HepG2 (cell line): ENCODE measurements at regions not wholly inside any gene's neighbourhood (a gene's known extent, or its start where the extent isn't known, plus 50 kb on each side); places are given as distances from the start of the nearest gene placed in this dataset.

Experiments
- CBFB ChIP-seq: sonication (generic); formaldehyde crosslinking; IDR thresholded peaks from 2 replicates; pipeline ENCODE4 v1.4.0; 2020; ENCODE audit warnings: missing genetic modification reagents
- CTCF ChIP-seq: sonication (generic); formaldehyde crosslinking; IDR thresholded peaks from 2 replicates; pipeline ENCODE4 v1.5.0; 2020; ENCODE audit warnings: mild to moderate bottlenecking, missing genetic modification reagents, moderate library complexity
- DRAP1 ChIP-seq: IDR thresholded peaks from 2 replicates; pipeline ENCODE4 v1.6.1; 2016; ENCODE audit warnings: missing genetic modification reagents, missing compliant biosample characterization
- ELF1 ChIP-seq: sonication (generic); formaldehyde crosslinking; IDR thresholded peaks from 2 replicates; pipeline ENCODE4 v1.4.0; 2020; ENCODE audit warnings: missing genetic modification reagents
- EP300 ChIP-seq, 3 experiments: sonication (generic) in 1 of 3; formaldehyde crosslinking in 1 of 3; IDR thresholded peaks; 2 replicates each; pipeline versions ENCODE4 v1.5.1 to v1.6.1; 2011 to 2020; ENCODE audit warnings: low read depth in 2 of 3, low read length in 2 of 3, borderline replicate concordance in 1 of 3, improper control_type of control experiment in 1 of 3, mild to moderate bottlenecking in 1 of 3, missing genetic modification reagents in 1 of 3, moderate library complexity in 1 of 3
- MAX ChIP-seq: IDR thresholded peaks from 2 replicates; pipeline ENCODE4 v1.6.1; 2012; ENCODE audit warnings: inconsistent platforms
- PCBP1 ChIP-seq: fragments of 200-400 bp; formaldehyde crosslinking; IDR thresholded peaks from 2 replicates; pipeline ENCODE4 v1.6.1; 2017; ENCODE audit warnings: mild to moderate bottlenecking, low read depth, low read length, borderline replicate concordance
- POLR2A ChIP-seq, 2 experiments: IDR thresholded peaks; 2 replicates each; pipeline ENCODE4 v1.6.1; 2011; ENCODE audit warnings: low read depth in 2 of 2, low read length in 2 of 2, mild to moderate bottlenecking in 1 of 2, moderate library complexity in 1 of 2; ENCODE audit not compliant: insufficient read depth in 1 of 2
- RFX5 ChIP-seq: IDR thresholded peaks from 2 replicates; pipeline ENCODE4 v1.6.1; 2011; ENCODE audit warnings: low read depth, low read length, improper control_type of control experiment
- TCF7L2 ChIP-seq: IDR thresholded peaks from 2 replicates; pipeline ENCODE4 v1.6.1; 2011; ENCODE audit warnings: mild to moderate bottlenecking, low read depth, low read length, moderate library complexity
- USF2 ChIP-seq, 2 experiments: sonication (generic) in 1 of 2; formaldehyde crosslinking in 1 of 2; IDR thresholded peaks; 2 replicates each; pipeline versions ENCODE4 v1.5.1 to v1.6.1; 2011 to 2020; ENCODE audit warnings: borderline replicate concordance in 1 of 2, low read depth in 1 of 2, low read length in 1 of 2, mild to moderate bottlenecking in 1 of 2, missing genetic modification reagents in 1 of 2, moderate library complexity in 1 of 2
- ZFX ChIP-seq: sonication (generic); formaldehyde crosslinking; IDR thresholded peaks from 2 replicates; pipeline ENCODE4 v1.4.0; 2020; ENCODE audit warnings: mild to moderate bottlenecking, low read depth, missing genetic modification reagents, moderate library complexity
- TF ChIP-seq, protein P1 (sequence below): IDR thresholded peaks from 2 replicates; pipeline ENCODE4 v1.6.1; 2012; ENCODE audit warnings: low read depth, low read length, improper control_type of control experiment

GRCh38 chr1:40921981-40922677 is 57.4 kb upstream of the CTPS1 start:
- no peak for TF ChIP-seq TCF7L2
- no peak for TF ChIP-seq DRAP1 (CRISPR knock-in tag)
- no peak for TF ChIP-seq POLR2A (IDR thresholded peaks at IDR 0.05; ENCODE audit: insufficient read depth in 1 of 2, low read depth in 2 of 2, low read length in 2 of 2)
- no peak for TF ChIP-seq RFX5
- TF ChIP-seq CTCF (CRISPR knock-in tag): no peak
- no peak for TF ChIP-seq ELF1 (CRISPR knock-in tag)
- no peak for TF ChIP-seq ZFX (CRISPR knock-in tag)
- no peak for TF ChIP-seq MAX
- TF ChIP-seq EP300 (IDR thresholded peaks at IDR 0.05; ENCODE audit: low read depth in 2 of 2, low read length in 2 of 2): no peak
- no peak for TF ChIP-seq EP300 (CRISPR knock-in tag; IDR thresholded peaks at IDR 0.05; ENCODE audit: borderline replicate concordance)
- TF ChIP-seq, protein P1, sequence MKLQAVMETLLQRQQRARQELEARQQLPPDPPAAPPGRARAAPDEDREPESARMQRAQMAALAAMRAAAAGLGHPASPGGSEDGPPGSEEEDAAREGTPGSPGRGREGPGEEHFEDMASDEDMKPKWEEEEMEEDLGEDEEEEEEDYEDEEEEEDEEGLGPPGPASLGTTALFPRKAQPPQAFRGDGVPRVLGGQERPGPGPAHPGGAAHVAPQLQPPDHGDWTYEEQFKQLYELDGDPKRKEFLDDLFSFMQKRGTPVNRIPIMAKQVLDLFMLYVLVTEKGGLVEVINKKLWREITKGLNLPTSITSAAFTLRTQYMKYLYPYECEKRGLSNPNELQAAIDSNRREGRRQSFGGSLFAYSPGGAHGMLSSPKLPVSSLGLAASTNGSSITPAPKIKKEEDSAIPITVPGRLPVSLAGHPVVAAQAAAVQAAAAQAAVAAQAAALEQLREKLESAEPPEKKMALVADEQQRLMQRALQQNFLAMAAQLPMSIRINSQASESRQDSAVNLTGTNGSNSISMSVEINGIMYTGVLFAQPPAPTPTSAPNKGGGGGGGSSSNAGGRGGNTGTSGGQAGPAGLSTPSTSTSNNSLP: no peak
- TF ChIP-seq PCBP1: no peak
- no peak for TF ChIP-seq USF2 (IDR thresholded peaks at IDR 0.05; ENCODE audit: low read depth, low read length)
- no peak for TF ChIP-seq USF2 (CRISPR knock-in tag; IDR thresholded peaks at IDR 0.05; ENCODE audit: borderline replicate concordance)
- TF ChIP-seq CBFB (CRISPR knock-in tag): no peak
